Neuronal stem cell (in vitro differentiated cells): ENCODE measurements at regions not wholly inside any gene's neighbourhood (a gene's known extent, or its start where the extent isn't known, plus 50 kb on each side); places are given as distances from the start of the nearest gene placed in this dataset.

Experiments used
- DNase-seq: peaks from one replicate; pipeline ENCODE4 v3.0.0-alpha.2; 2013; ENCODE audit warnings: low spot score
- H2AFZ ChIP-seq: one replicate; pipeline ENCODE4 v1.6.1; 2013; ENCODE audit warnings: mild to moderate bottlenecking, low read length, inconsistent platforms
- H2AK5ac ChIP-seq: 2 replicates; pipeline ENCODE4 v1.6.1; 2013; ENCODE audit warnings: low read depth, mild to moderate bottlenecking, inconsistent platforms, low read length, moderate library complexity, mixed read lengths
- H2BK120ac ChIP-seq: 2 replicates; pipeline ENCODE4 v1.6.1; 2013; ENCODE audit warnings: low read depth, mild to moderate bottlenecking, inconsistent platforms, low read length, moderate library complexity, mixed read lengths
- H2BK12ac ChIP-seq: one replicate; pipeline ENCODE4 v1.6.1; 2013; ENCODE audit warnings: low read length, inconsistent platforms
- H2BK15ac ChIP-seq: 2 replicates; pipeline ENCODE4 v1.6.1; 2013; ENCODE audit warnings: mild to moderate bottlenecking, low read length, inconsistent platforms, mixed read lengths
- H2BK5ac ChIP-seq: one replicate; pipeline ENCODE4 v1.6.1; 2013; ENCODE audit warnings: inconsistent platforms, mild to moderate bottlenecking, low read length, moderate library complexity
- H3K14ac ChIP-seq: one replicate; pipeline ENCODE4 v1.6.1; 2013; ENCODE audit warnings: low read length, inconsistent platforms
- H3K18ac ChIP-seq: 2 replicates; pipeline ENCODE4 v1.6.1; 2013; ENCODE audit warnings: low read length, inconsistent platforms
- H3K23ac ChIP-seq: 2 replicates; pipeline ENCODE4 v1.6.1; 2013; ENCODE audit warnings: low read depth, mild to moderate bottlenecking, mixed read lengths, low read length, inconsistent platforms; ENCODE audit not compliant: poor library complexity
- H3K27ac ChIP-seq: replicated peaks from 3 replicates; pipeline ENCODE4 v1.5.1; 2013; ENCODE audit warnings: low read length, inconsistent platforms
- H3K27me3 ChIP-seq, 3 experiments: 2 replicates each; pipeline ENCODE4 v1.6.1; 2013; ENCODE audit warnings: low read length in 3 of 3, mild to moderate bottlenecking in 2 of 3, inconsistent platforms in 1 of 3, low read depth in 1 of 3, mixed read lengths in 1 of 3, moderate library complexity in 1 of 3; ENCODE audit not compliant: control insufficient read depth in 3 of 3, insufficient read depth in 3 of 3
- H3K36me3 ChIP-seq, 2 donors: replicated peaks in 1 of 2; 2 replicates each; pipeline ENCODE4 v1.6.1; 2013; ENCODE audit warnings: low read length in 2 of 2; ENCODE audit not compliant: control insufficient read depth in 2 of 2, insufficient read depth in 2 of 2
- H3K4ac ChIP-seq: 2 replicates; pipeline ENCODE4 v1.6.1; 2013; ENCODE audit warnings: inconsistent platforms, mild to moderate bottlenecking, low read length, moderate library complexity
- H3K4me1 ChIP-seq, 2 donors: 1 replicate in 1 of 2; 2 replicates in 1 of 2; pipeline ENCODE4 v1.6.1; 2013; ENCODE audit warnings: low read length in 2 of 2, low read depth in 1 of 2; ENCODE audit not compliant: control insufficient read depth in 2 of 2, insufficient read depth in 1 of 2
- H3K4me2 ChIP-seq: one replicate; pipeline ENCODE4 v1.6.1; 2013; ENCODE audit warnings: mild to moderate bottlenecking, low read length, inconsistent platforms; ENCODE audit not compliant: insufficient read depth, poor library complexity, severe bottlenecking
- H3K4me3 ChIP-seq, 2 donors: 2 replicates each; pipeline ENCODE4 v1.5.1; 2013; ENCODE audit warnings: low read length in 2 of 2, mild to moderate bottlenecking in 2 of 2, inconsistent platforms in 1 of 2, moderate library complexity in 1 of 2
- H3K79me1 ChIP-seq: one replicate; pipeline ENCODE4 v1.6.1; 2013; ENCODE audit warnings: low read depth, mild to moderate bottlenecking, inconsistent platforms, low read length, moderate library complexity
- H3K9ac ChIP-seq: one replicate; pipeline ENCODE4 v1.6.1; 2013; ENCODE audit warnings: mild to moderate bottlenecking, low read depth, low read length, inconsistent platforms; ENCODE audit not compliant: poor library complexity
- H3K9me3 ChIP-seq, 2 donors: replicated peaks in 1 of 2; 2 replicates each; pipeline versions ENCODE3 to v1.6.1; 2013; ENCODE audit warnings: low read length in 2 of 2, mild to moderate bottlenecking in 2 of 2, inconsistent platforms in 1 of 2, low read depth in 1 of 2, mixed read lengths in 1 of 2, moderate library complexity in 1 of 2; ENCODE audit not compliant: control insufficient read depth in 2 of 2, insufficient read depth in 1 of 2
- H4K8ac ChIP-seq: one replicate; pipeline ENCODE4 v1.6.1; 2013; ENCODE audit warnings: low read depth, mild to moderate bottlenecking, inconsistent platforms, low read length, moderate library complexity
- H4K91ac ChIP-seq: one replicate; pipeline ENCODE4 v1.6.1; 2013; ENCODE audit warnings: low read length, low read depth, mild to moderate bottlenecking, inconsistent platforms; ENCODE audit not compliant: poor library complexity
- WGBS, 2 donors: extraction: QIAGEN DNeasy Blood & Tissue Kit; methylation state at CpG; one replicate each; pipeline ENCODE4 v1.1.7; 2013; ENCODE audit warnings: missing lambda C conversion rate in 2 of 2, mixed read lengths in 1 of 2; ENCODE audit not compliant: insufficient read length in 2 of 2, insufficient replicate concordance in 1 of 2; ENCODE audit errors: extremely low coverage in 2 of 2; 5-methylcytosine and 5-hydroxymethylcytosine counted together

GRCh38 chr16:54473226-54473993 is 186.8 kb upstream of the IRX3 start:
- Histone ChIP-seq H2BK15ac (no peak overlapping the region), H3K4me2 (no peak overlapping the region), H3K36me3 (no peaks in the 10 kb centered on the region), H3K4me1 (peaks cover 0 to 2% of the 10 kb centered on the region in 2 donors), H3K79me1 (no peaks in the 10 kb centered on the region), H3K4ac (no peak overlapping the region), H4K8ac (no peak overlapping the region), H2AFZ (no peak overlapping the region), H3K23ac (no peak overlapping the region), H2AK5ac (no peak overlapping the region), H2BK120ac (no peak overlapping the region), H3K4me3 (no peak overlapping the region), H2BK5ac (no peak overlapping the region), H3K9ac (no peak overlapping the region), H3K14ac (no peak overlapping the region), H3K27ac (no peak overlapping the region), H4K91ac (no peak overlapping the region), H3K27me3 (no peaks in the 10 kb centered on the region), H2BK12ac (no peak overlapping the region), H3K9me3 (no peaks in the 10 kb centered on the region), H3K18ac (no peak overlapping the region)
- no CpG with 5 or more reads among the region's 8 CpGs for WGBS, 2 donors
- DNase-seq, result no peak

GRCh38 chr16:54467398-54467797 is 180.8 kb upstream of the IRX3 start:
- peaks cover 0 to 2% of the 10 kb centered on the region in 2 donors for H3K4me1 ChIP-seq
- H2BK5ac ChIP-seq, result no peak overlapping the region
- no peak overlapping the region for H4K8ac ChIP-seq
- H3K4ac ChIP-seq, result no peak overlapping the region
- H2AFZ ChIP-seq, result no peak overlapping the region
- no peak overlapping the region for H2BK15ac ChIP-seq
- H2BK120ac ChIP-seq, result no peak overlapping the region
- no peak overlapping the region for H3K9ac ChIP-seq
- H3K18ac ChIP-seq, result no peak overlapping the region
- H3K23ac ChIP-seq, result no peak overlapping the region
- WGBS, 2 donors, result no CpG with 5 or more reads among the region's 2 CpGs
- H3K36me3 ChIP-seq, result no peaks in the 10 kb centered on the region
- no peak overlapping the region for H3K14ac ChIP-seq
- H3K79me1 ChIP-seq, result no peaks in the 10 kb centered on the region
- H3K27me3 ChIP-seq, result no peaks in the 10 kb centered on the region
- H3K4me3 ChIP-seq, result no peak overlapping the region
- H2AK5ac ChIP-seq, result no peak overlapping the region
- no peaks in the 10 kb centered on the region for H3K9me3 ChIP-seq
- H2BK12ac ChIP-seq, result no peak overlapping the region
- DNase-seq, result no peak
- H3K4me2 ChIP-seq, result no peak overlapping the region
- no peak overlapping the region for H4K91ac ChIP-seq
- H3K27ac ChIP-seq, result no peak overlapping the region

GRCh38 chr16:54466233-54466632 is 179.6 kb upstream of the IRX3 start:
- Histone ChIP-seq H3K18ac (no peak overlapping the region), H3K4me3 (no peak overlapping the region), H2BK15ac (no peak overlapping the region), H2BK5ac (no peak overlapping the region), H3K23ac (no peak overlapping the region), H3K14ac (no peak overlapping the region), H3K79me1 (no peaks in the 10 kb centered on the region), H2BK12ac (no peak overlapping the region), H2BK120ac (no peak overlapping the region), H3K36me3 (no peaks in the 10 kb centered on the region), H4K91ac (no peak overlapping the region), H3K9ac (no peak overlapping the region), H3K27ac (no peak overlapping the region), H3K9me3 (no peaks in the 10 kb centered on the region), H2AFZ (no peak overlapping the region), H3K27me3 (no peaks in the 10 kb centered on the region), H2AK5ac (no peak overlapping the region), H3K4ac (no peak overlapping the region), H3K4me1 (peaks cover 0 to 2% of the 10 kb centered on the region in 2 donors), H3K4me2 (no peak overlapping the region), H4K8ac (no peak overlapping the region)
- DNase-seq, result no peak
- WGBS, 2 donors, result no CpG with 5 or more reads among the region's 3 CpGs

- H3K18ac ChIP-seq, result no peak overlapping the region
- no peaks in the 10 kb centered on the region for H3K79me1 ChIP-seq
- H2BK15ac ChIP-seq, result no peak overlapping the region
- no peak overlapping the region for H2BK12ac ChIP-seq
- no peaks in the 10 kb centered on the region for H3K27me3 ChIP-seq
- H2BK5ac ChIP-seq, result no peak overlapping the region
- H4K91ac ChIP-seq, result no peak overlapping the region
- no peaks in the 10 kb centered on the region for H3K9me3 ChIP-seq
- no CpG with 5 or more reads among the region's 4 CpGs for WGBS, 2 donors
- H2AK5ac ChIP-seq, result no peak overlapping the region
- H3K4ac ChIP-seq, result no peak overlapping the region
- no peak overlapping the region for H2AFZ ChIP-seq
- no peak overlapping the region for H3K4me2 ChIP-seq
- H2BK120ac ChIP-seq, result no peak overlapping the region
- H3K9ac ChIP-seq, result no peak overlapping the region
- H3K36me3 ChIP-seq, result no peaks in the 10 kb centered on the region
- H3K4me3 ChIP-seq, result no peak overlapping the region
- no peak overlapping the region for H4K8ac ChIP-seq
- H3K14ac ChIP-seq, result no peak overlapping the region
- no peak overlapping the region for H3K27ac ChIP-seq
- no peaks in the 10 kb centered on the region for H3K4me1 ChIP-seq
- H3K23ac ChIP-seq, result no peak overlapping the region
- DNase-seq, result no peak
Observed at GRCh38 chr16:54465063-54465462, 178.5 kb upstream of the IRX3 start.
